RPMI7951 (cell line): ENCODE measurements at regions not wholly inside any gene's neighbourhood (a gene's known extent, or its start where the extent isn't known, plus 50 kb on each side); places are given as distances from the start of the nearest gene placed in this dataset.
A peak's percentile ranks its signal among the peaks of the same experiment; 100 is the strongest.

ENCODE experiments used
- DNase-seq: peaks from one replicate; pipeline ENCODE4 v3.0.0-alpha.2; 2012; ENCODE audit warnings: low read depth

GRCh38 chr4:34010751-34011519 is 2233.4 kb downstream of the ARAP2 start:
- DNase-seq, result no peak

GRCh38 chr4:34035225-34035624 is 2209.1 kb downstream of the ARAP2 start:
- no peak for DNase-seq

DNA sequence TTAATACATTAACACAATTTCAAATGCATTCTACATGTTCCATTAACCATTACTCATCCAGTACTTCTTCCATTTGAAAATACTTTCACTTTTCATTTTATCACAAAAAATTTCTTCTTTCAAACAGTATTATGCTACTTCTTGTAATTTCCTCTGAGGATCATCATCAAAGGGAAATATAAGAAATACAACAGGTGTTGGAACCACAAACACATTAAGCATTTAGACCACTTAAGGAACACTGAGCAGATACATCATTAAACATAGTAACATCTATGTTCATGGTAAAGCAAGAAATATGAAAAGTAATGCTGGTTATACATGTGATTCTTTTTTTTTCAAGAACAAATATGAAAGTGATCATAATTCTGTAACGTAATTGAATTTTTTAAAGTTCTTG is 2207.0 kb downstream of the ARAP2 start:
- peak; percentile 2 for DNase-seq

GRCh38 chr4:34039766-34040165 is 2204.5 kb downstream of the ARAP2 start:
- peak; percentile 65 for DNase-seq

DNA sequence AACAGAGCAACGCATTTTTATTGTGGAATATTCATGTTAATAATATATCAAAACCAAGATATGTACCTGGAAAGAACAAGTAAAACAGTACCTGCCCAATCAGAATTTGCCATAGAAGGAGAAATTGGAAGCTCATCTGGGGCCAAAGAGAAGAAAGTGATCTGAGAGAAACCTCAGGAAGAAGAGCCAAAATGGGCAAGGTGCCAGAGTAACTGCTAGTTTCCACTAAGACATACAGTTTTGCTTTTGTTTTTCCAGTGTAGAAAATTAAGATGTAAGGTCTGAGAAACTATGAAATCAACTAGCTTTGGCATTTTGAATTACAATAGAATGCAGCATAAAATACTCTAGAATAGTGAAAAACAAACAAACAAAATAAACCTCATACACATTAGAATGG is 2201.2 kb downstream of the ARAP2 start:
- DNase-seq, result peak; percentile 34

- DNase-seq, result peak; percentile 82
Observed at GRCh38 chr4:34046580-34046979, 2197.7 kb downstream of the ARAP2 start.

DNA sequence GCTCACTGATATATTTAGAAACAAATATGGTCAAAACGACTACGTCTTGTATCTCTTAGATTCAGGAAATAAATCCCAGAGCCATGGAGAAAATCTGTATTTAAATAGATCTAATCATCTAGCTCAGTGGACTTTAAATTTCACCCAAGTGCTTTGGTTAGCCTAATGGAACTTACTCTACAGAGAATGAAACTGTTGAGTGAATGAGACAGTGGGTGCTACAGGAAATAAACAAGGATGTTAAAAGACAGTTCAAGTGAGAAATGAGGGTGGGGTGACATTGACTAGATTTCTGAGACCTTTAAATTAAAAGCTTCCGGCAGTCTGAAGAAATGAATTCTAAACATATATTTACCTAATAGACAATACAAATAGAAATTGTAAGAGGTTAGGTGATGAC is 2197.0 kb downstream of the ARAP2 start:
- no peak for DNase-seq

- DNase-seq, result no peak
Observed at GRCh38 chr4:34066126-34066525, 2178.2 kb downstream of the ARAP2 start.

DNA sequence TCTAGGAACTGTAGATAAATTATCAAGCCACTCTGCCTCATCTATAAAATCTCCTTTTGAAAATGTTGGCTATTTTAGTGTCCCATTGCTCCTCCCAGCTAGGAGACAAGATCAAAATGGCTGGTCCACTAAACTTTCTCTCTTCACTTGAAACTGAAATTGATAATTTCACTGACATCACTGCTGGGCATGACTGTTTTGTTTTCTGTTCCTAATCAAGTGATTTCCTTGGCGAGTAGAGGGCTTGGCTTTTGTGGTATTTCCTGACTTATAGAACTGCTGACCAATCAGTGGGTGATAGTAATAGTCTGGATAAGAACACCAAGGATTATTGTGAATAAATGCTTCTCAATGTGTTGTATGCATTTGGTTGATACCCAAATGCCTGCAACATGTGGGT is 2152.9 kb downstream of the ARAP2 start:
- peak; percentile 5 for DNase-seq

DNA sequence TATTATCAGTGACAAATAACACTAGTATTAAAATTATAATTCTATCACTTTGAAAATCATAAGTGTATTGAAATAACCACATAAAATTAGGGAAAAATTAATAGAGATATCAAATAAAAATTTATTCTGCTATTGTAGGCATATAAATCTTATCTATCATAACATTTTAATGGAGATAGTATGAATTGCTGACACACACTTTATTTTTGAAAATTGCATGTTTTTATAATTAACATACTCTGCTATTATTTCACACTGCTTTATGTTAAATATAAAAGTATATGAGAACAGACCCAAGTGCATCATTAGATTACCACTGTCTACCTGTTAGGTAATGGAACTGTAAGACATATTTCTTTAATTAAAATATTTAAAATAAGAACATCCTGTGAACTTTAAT is 2150.2 kb downstream of the ARAP2 start:
- DNase-seq, result no peak

GRCh38 chr4:34105311-34105710 is 2139.0 kb downstream of the ARAP2 start:
- no peak for DNase-seq

DNA sequence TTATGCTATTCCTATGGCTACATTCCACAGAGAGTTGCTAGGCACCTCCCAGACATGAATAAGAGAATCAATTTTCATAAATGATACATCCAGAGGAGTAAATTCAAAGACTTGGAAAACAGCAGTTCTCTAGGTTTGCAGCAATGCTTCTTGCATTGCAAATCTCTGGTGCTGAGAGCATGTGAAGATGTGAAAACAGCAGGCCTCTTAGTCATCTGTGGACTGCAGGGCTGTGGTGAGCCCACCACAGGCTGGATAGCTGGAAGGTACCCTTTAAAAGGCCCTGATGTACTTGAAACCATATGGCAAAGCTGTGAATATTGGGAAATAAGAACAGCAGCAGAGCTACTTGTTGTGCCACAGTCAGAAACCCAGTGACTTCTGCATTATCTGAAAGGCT is 2135.9 kb downstream of the ARAP2 start:
- peak; percentile 67 for DNase-seq

GRCh38 chr4:34112573-34112972 is 2131.7 kb downstream of the ARAP2 start:
- no peak for DNase-seq

GRCh38 chr4:34138385-34138784 is 2105.9 kb downstream of the ARAP2 start:
- DNase-seq, result no peak

DNA sequence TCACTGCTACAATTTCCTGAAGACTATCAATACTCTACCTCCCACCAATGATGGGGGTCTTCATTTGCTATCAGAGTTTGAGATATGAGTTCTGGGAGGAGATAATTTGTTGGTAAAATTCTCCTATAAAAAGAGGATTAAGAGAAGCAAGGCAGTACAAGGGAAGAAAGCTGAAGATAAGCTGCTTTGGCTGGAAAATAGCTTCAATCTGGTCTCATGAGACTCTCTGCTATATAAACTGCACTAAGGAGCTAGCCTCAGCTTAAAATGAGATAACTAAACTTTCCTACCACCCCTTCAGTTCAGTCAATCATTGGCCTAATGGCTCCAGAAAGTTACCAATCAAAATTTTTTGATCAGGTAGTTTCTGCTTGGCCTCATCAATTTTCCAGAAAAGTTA is 2105.0 kb downstream of the ARAP2 start:
- no peak for DNase-seq

GRCh38 chr4:34148322-34148908 is 2095.9 kb downstream of the ARAP2 start:
- no peak for DNase-seq

GRCh38 chr4:34157547-34157946 is 2086.8 kb downstream of the ARAP2 start:
- DNase-seq, result no peak

DNA sequence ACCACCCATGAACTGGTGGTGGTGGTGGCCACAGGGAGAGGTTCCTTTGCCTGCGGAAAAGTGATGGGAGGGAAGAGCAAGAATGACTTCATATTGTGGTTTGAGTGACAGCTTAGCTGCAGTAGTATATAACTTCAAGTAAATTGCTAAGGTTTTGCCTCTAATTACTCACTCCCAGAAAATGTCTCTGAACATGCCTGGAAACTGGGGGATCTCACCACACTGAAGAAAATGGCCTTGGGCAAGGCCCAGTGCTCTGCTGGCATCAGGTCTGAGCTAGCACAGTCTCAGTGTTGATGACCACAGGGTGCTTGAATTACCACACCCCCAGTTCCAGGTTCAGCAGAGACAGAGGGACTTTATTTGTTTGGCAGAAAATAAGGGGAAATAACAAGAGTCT is 2085.4 kb downstream of the ARAP2 start:
- DNase-seq, result peak; percentile 92

DNA sequence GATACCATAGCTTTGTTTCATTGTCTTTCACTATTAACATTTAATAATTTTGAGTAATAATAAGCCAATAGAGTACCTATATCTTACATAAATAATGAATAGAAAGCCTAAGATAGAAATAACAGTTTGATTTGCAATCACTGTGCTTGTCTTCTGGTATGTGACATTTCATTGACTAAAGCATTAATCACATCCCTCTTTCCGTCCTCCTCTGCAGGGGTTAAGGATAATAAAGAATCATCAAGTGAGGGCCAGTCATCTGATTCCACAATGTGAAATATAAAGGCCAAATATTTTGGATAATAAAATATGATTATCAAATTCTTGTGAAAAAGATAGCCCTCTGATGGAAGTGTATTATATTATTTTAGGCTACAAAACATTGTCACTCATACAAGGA is 2073.4 kb downstream of the ARAP2 start:
- DNase-seq, result peak; percentile 21

GRCh38 chr4:34176609-34177008 is 2067.7 kb downstream of the ARAP2 start:
- no peak for DNase-seq

DNA sequence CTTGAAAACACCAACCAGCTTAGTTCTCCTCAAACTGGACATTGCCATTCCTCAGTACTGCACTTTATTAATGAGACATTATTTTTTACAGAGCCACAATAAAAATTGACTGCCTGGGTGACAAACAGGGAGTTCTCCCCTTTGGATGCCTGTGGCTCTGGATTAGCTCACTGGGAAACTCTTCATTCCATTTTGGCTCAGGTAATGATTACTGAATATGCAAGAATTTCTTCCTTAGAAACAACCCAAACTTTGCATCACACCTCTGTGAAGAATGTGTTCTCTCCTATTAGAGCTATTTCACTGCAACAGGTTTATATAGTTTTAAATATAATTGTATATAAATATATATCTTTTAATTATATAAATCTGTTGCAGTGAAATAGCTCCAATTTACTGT is 2065.8 kb downstream of the ARAP2 start:
- DNase-seq, result no peak

GRCh38 chr4:34181311-34181841 is 2062.9 kb downstream of the ARAP2 start:
- DNase-seq, result peak; percentile 88

GRCh38 chr4:34181891-34182290 is 2062.4 kb downstream of the ARAP2 start:
- peak; percentile 19 for DNase-seq
